ENCODE measurements at regions not wholly inside any gene's neighbourhood (a gene's known extent, or its start where the extent isn't known, plus 50 kb on each side); places are given as distances from the start of the nearest gene placed in this dataset.

DNA sequence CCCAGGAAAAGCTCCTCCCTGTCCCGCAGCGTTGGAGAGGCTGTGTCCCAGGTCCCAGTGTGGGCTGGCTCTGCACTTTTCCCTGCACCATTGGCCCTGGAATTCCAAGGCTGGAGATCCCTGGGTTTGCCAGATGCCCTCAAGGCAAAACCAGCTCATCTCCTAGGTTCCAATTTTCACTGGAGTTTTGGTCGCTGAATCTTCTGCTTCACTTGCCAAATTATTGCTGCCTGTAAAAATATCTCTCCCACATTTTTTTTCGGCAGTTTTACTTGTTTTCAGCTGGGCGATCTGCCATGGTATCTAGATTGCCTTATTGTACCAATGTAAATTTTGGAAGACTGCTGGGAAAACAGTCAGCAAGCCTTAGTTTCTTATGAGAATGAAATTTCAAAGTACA is 150.9 kb upstream of the ATP10A start:
- H4K20me1 ChIP-seq (ENCODE audit: control insufficient read depth, insufficient read depth, low read length, poor library complexity, severe bottlenecking): no peaks in the 10 kb centered on the region
- H3K27me3 Mint-ChIP-seq: peaks cover 4% of the 10 kb centered on the region
- ATAC-seq (ENCODE audit: low read depth): no peak
- H3K9me3 Mint-ChIP-seq (ENCODE audit: insufficient read depth): peaks cover 6% of the 10 kb centered on the region
- DNase-seq: no peak
- peaks cover 0 to 13% (median 0%) of the 10 kb centered on the region in 3 donors for H3K9me3 ChIP-seq (ENCODE audit: control extremely low read depth in 1 of 3, control insufficient read depth in 2 of 3, insufficient read depth in 1 of 3, low read length in 2 of 3)
- H3K4me1 ChIP-seq (ENCODE audit: control insufficient read depth in 2 of 2, insufficient read depth in 2 of 2, low read length in 2 of 2): no peaks in the 10 kb centered on the region
- H3K4me1 Mint-ChIP-seq: no peaks in the 10 kb centered on the region
- no peak overlapping the region for H3K27ac ChIP-seq (ENCODE audit: low read length in 2 of 2)
- H3K4me2 ChIP-seq (replicated peaks; ENCODE audit: low read depth, low read length, poor library complexity, severe bottlenecking): no peak overlapping the region
- intact Hi-C loops (cut with micrococcal nuclease): no loop called here
- H3K9ac ChIP-seq (ENCODE audit: low read length): no peak overlapping the region
- ChIA-PET CTCF (no interaction called here), POLR2A (no interaction called here)
- no peaks in the 10 kb centered on the region for H3K27me3 ChIP-seq (replicated peaks in 1 of 4; ENCODE audit: control extremely low read depth in 1 of 4, control insufficient read depth in 3 of 4, insufficient read depth in 4 of 4, low read length in 3 of 4)
- H2AFZ ChIP-seq (ENCODE audit: insufficient read depth, low read depth, low read length, poor library complexity, severe bottlenecking): no peak overlapping the region
- WGBS (ENCODE audit: insufficient coverage): 90% methylated on average over 2 of the region's 5 CpGs
- H3K4me3 Mint-ChIP-seq: no peak overlapping the region
- H3K4me3 ChIP-seq (ENCODE audit: control extremely low read depth in 1 of 5, extremely low read depth in 1 of 5, insufficient read depth in 1 of 5, low read depth in 2 of 5, low read length in 4 of 5): no peak overlapping the region
- no peaks in the 10 kb centered on the region for H3K79me2 ChIP-seq (ENCODE audit: control insufficient read depth, insufficient read depth, low read length)
- H3K27ac Mint-ChIP-seq: no peak overlapping the region
- TF ChIP-seq CTCF (IDR thresholded peaks at IDR 0.05) (no peak), EZH2 (IDR thresholded peaks at IDR 0.05; ENCODE audit: borderline replicate concordance, insufficient read depth, low read depth, low read length, poor library complexity, severe bottlenecking) (no peak)
- H3K36me3 ChIP-seq (replicated peaks in 1 of 2; ENCODE audit: control extremely low read depth in 1 of 2, control insufficient read depth in 1 of 2, extremely low read depth in 1 of 2, insufficient read depth in 2 of 2, low read length in 1 of 2): no peaks in the 10 kb centered on the region

GRCh38 chr15:26011916-26012315 is 148.8 kb upstream of the ATP10A start:
- ATAC-seq (ENCODE audit: low read depth) (no peak), DNase-seq (no peak)
- Mint-ChIP-seq H3K9me3 (ENCODE audit: insufficient read depth) (peaks cover 6% of the 10 kb centered on the region), H3K27me3 (peaks cover 4% of the 10 kb centered on the region), H3K27ac (no peak overlapping the region), H3K4me3 (no peak overlapping the region), H3K4me1 (no peaks in the 10 kb centered on the region)
- Histone ChIP-seq H4K20me1 (ENCODE audit: control insufficient read depth, insufficient read depth, low read length, poor library complexity, severe bottlenecking) (no peaks in the 10 kb centered on the region), H3K4me1 (ENCODE audit: control insufficient read depth in 2 of 2, insufficient read depth in 2 of 2, low read length in 2 of 2) (no peaks in the 10 kb centered on the region), H3K36me3 (replicated peaks in 1 of 2; ENCODE audit: control extremely low read depth in 1 of 2, control insufficient read depth in 1 of 2, extremely low read depth in 1 of 2, insufficient read depth in 2 of 2, low read length in 1 of 2) (no peaks in the 10 kb centered on the region), H3K9ac (ENCODE audit: low read length) (no peak overlapping the region), H2AFZ (ENCODE audit: insufficient read depth, low read depth, low read length, poor library complexity, severe bottlenecking) (no peak overlapping the region), H3K27ac (ENCODE audit: low read length in 2 of 2) (no peak overlapping the region), H3K9me3 (ENCODE audit: control extremely low read depth in 1 of 3, control insufficient read depth in 2 of 3, insufficient read depth in 1 of 3, low read length in 2 of 3) (peaks cover 0 to 8% (median 0%) of the 10 kb centered on the region in 3 donors), H3K27me3 (replicated peaks in 1 of 4; ENCODE audit: control extremely low read depth in 1 of 4, control insufficient read depth in 3 of 4, insufficient read depth in 4 of 4, low read length in 3 of 4) (no peaks in the 10 kb centered on the region), H3K79me2 (ENCODE audit: control insufficient read depth, insufficient read depth, low read length) (no peaks in the 10 kb centered on the region), H3K4me3 (ENCODE audit: control extremely low read depth in 1 of 5, extremely low read depth in 1 of 5, insufficient read depth in 1 of 5, low read depth in 2 of 5, low read length in 4 of 5) (no peak overlapping the region), H3K4me2 (replicated peaks; ENCODE audit: low read depth, low read length, poor library complexity, severe bottlenecking) (no peak overlapping the region)
- no peak for TF ChIP-seq EZH2 (IDR thresholded peaks at IDR 0.05; ENCODE audit: borderline replicate concordance, insufficient read depth, low read depth, low read length, poor library complexity, severe bottlenecking)
- no peak for TF ChIP-seq CTCF (IDR thresholded peaks at IDR 0.05)
- ChIA-PET POLR2A (no interaction called here), CTCF (no interaction called here)
- whole genome bisulfite sequencing (ENCODE audit: insufficient coverage): 79% methylated on average over 2 of the region's 3 CpGs
- intact Hi-C loops (cut with micrococcal nuclease): no loop called here
